ENCODE measurements at regions not wholly inside any gene's neighbourhood (a gene's known extent, or its start where the extent isn't known, plus 50 kb on each side); places are given as distances from the start of the nearest gene placed in this dataset.
"Not testable (repeated sequence)": the region's sequence is repeated elsewhere in the genome, so short reads cannot be mapped to it uniquely, and the experiment has no call there.

DNA sequence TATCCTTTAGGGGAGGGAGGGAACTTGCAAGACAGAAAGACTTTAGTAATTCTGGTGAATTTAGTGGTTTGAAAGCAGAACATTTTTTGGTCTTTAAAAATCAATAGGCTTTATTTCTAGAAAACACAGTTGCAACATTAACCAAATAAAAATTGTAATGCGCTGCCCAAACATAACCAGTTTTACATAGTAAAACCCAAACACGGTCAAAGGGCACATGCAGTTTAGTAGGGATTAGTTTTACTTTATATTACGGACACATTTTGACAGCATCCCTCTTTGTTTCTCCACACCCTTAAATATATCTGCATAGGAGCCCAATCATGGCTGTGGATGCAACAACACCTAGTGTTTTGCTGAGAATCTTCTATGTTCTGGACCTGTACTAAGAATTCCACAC, 156.7 kb downstream of the NR2F2 start:
- peaks cover 0 to 3% (median 0%) of the 10 kb centered on the region in 5 donors for H3K4me1 ChIP-seq (ENCODE audit: control insufficient read depth in 5 of 5, insufficient read depth in 5 of 5, low read length in 5 of 5)
- no peak overlapping the region for H3K4me3 ChIP-seq (ENCODE audit: low read depth in 1 of 5, low read length in 5 of 5)
- no peak overlapping the region for H3K27ac ChIP-seq (ENCODE audit: low read depth, low read length)
- no peaks in the 10 kb centered on the region for H3K9me3 ChIP-seq (ENCODE audit: control insufficient read depth in 5 of 5, low read length in 5 of 5)
- no peak overlapping the region for H3K9ac ChIP-seq (ENCODE audit: low read length in 5 of 5)
- H3K36me3 ChIP-seq (ENCODE audit: control insufficient read depth in 5 of 5, insufficient read depth in 5 of 5, low read length in 5 of 5), result no peaks in the 10 kb centered on the region
- peaks cover 0 to 5% (median 3%) of the 10 kb centered on the region in 5 donors for H3K27me3 ChIP-seq (ENCODE audit: control insufficient read depth in 5 of 5, insufficient read depth in 4 of 5, low read length in 5 of 5)

GRCh38 chr15:96491066-96491699, 160.7 kb downstream of the NR2F2 start:
- not testable (repeated sequence) for H3K4me3 ChIP-seq (ENCODE audit: low read depth in 1 of 5, low read length in 5 of 5); H3K27ac ChIP-seq (ENCODE audit: low read depth, low read length); H3K9ac ChIP-seq (ENCODE audit: low read length in 5 of 5); H3K27me3 ChIP-seq (ENCODE audit: control insufficient read depth in 5 of 5, insufficient read depth in 4 of 5, low read length in 5 of 5); H3K36me3 ChIP-seq (ENCODE audit: control insufficient read depth in 5 of 5, insufficient read depth in 5 of 5, low read length in 5 of 5); H3K4me1 ChIP-seq (ENCODE audit: control insufficient read depth in 5 of 5, insufficient read depth in 5 of 5, low read length in 5 of 5); H3K9me3 ChIP-seq (ENCODE audit: control insufficient read depth in 5 of 5, low read length in 5 of 5)

DNA sequence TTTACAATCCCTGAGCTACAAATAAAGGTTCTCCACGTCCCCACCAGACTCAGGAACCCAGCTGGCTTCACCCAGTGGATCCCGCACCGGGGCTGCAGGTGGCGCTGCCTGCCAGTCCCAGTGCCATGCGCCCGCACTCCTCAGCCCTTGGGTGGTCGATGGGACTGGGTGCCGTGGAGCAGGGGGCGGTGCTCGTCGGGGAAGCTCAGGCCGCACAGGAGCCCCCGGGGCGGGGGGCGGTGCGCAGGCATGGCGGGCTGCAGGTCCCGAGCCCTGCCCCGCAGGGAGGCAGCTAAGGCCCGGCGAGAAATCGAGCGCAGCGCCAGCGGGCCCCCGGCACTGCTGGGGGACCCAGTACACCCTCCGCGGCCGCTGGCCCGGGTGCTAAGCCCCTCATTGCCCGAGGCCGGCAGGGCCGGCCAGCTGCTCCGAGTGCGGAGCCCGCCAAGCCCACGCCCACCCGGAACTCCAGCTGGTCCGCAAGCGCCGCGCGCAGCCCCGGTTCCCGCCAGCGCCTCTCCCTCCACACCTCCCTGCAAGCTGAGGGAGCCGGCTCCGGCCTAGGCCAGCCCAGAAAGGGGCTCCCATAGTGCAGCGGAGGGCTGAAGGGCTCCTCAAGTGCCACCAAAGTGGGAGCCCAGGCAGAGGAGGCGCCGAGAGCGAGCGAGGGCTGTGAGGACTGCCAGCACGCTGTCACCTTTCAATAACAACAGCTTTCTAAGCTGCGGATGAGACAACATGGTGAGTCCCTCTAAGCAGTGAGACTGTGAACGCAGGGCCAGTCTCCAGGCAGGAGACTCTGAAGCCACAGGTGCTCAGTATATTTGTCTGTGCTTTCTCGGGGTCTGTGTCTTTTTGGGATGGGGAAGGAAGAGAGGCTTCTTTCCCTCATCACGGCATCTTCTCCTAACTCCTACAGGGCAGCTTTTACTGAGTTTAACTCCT, 161.5 kb downstream of the NR2F2 start:
- H3K4me1 ChIP-seq (ENCODE audit: control insufficient read depth in 5 of 5, insufficient read depth in 5 of 5, low read length in 5 of 5); H3K9ac ChIP-seq (ENCODE audit: low read length in 5 of 5); H3K9me3 ChIP-seq (ENCODE audit: control insufficient read depth in 5 of 5, low read length in 5 of 5); H3K4me3 ChIP-seq (ENCODE audit: low read depth in 1 of 5, low read length in 5 of 5); H3K27me3 ChIP-seq (ENCODE audit: control insufficient read depth in 5 of 5, insufficient read depth in 4 of 5, low read length in 5 of 5); H3K36me3 ChIP-seq (ENCODE audit: control insufficient read depth in 5 of 5, insufficient read depth in 5 of 5, low read length in 5 of 5); H3K27ac ChIP-seq (ENCODE audit: low read depth, low read length): not testable (repeated sequence)

- Histone ChIP-seq H3K9ac (ENCODE audit: low read length in 5 of 5) (no peak overlapping the region), H3K4me1 (ENCODE audit: control insufficient read depth in 5 of 5, insufficient read depth in 5 of 5, low read length in 5 of 5) (peaks cover 0 to 4% (median 0%) of the 10 kb centered on the region in 5 donors), H3K27ac (ENCODE audit: low read depth, low read length) (no peak overlapping the region), H3K36me3 (ENCODE audit: control insufficient read depth in 5 of 5, insufficient read depth in 5 of 5, low read length in 5 of 5) (no peaks in the 10 kb centered on the region), H3K4me3 (ENCODE audit: low read depth in 1 of 5, low read length in 5 of 5) (no peak overlapping the region), H3K27me3 (ENCODE audit: control insufficient read depth in 5 of 5, insufficient read depth in 4 of 5, low read length in 5 of 5) (peaks cover 0 to 3% (median 0%) of the 10 kb centered on the region in 5 donors), H3K9me3 (ENCODE audit: control insufficient read depth in 5 of 5, low read length in 5 of 5) (no peaks in the 10 kb centered on the region)
Measured at GRCh38 chr15:96494505-96494904, 164.0 kb downstream of the NR2F2 start.

GRCh38 chr15:96495386-96495785, 164.9 kb downstream of the NR2F2 start:
- no peaks in the 10 kb centered on the region for H3K27me3 ChIP-seq (ENCODE audit: control insufficient read depth in 5 of 5, insufficient read depth in 4 of 5, low read length in 5 of 5)
- no peaks in the 10 kb centered on the region for H3K36me3 ChIP-seq (ENCODE audit: control insufficient read depth in 5 of 5, insufficient read depth in 5 of 5, low read length in 5 of 5)
- H3K4me1 ChIP-seq (ENCODE audit: control insufficient read depth in 5 of 5, insufficient read depth in 5 of 5, low read length in 5 of 5), result peaks cover 0 to 4% (median 0%) of the 10 kb centered on the region in 5 donors
- H3K9me3 ChIP-seq (ENCODE audit: control insufficient read depth in 5 of 5, low read length in 5 of 5), result no peaks in the 10 kb centered on the region
- no peak overlapping the region for H3K9ac ChIP-seq (ENCODE audit: low read length in 5 of 5)
- H3K4me3 ChIP-seq (ENCODE audit: low read depth in 1 of 5, low read length in 5 of 5), result no peak overlapping the region
- no peak overlapping the region for H3K27ac ChIP-seq (ENCODE audit: low read depth, low read length)

- no peak overlapping the region for H3K4me3 ChIP-seq (ENCODE audit: low read depth in 1 of 5, low read length in 5 of 5)
- H3K9ac ChIP-seq (ENCODE audit: low read length in 5 of 5), result no peak overlapping the region
- peaks cover 0 to 4% (median 0%) of the 10 kb centered on the region in 5 donors for H3K4me1 ChIP-seq (ENCODE audit: control insufficient read depth in 5 of 5, insufficient read depth in 5 of 5, low read length in 5 of 5)
- no peak overlapping the region for H3K27ac ChIP-seq (ENCODE audit: low read depth, low read length)
- H3K36me3 ChIP-seq (ENCODE audit: control insufficient read depth in 5 of 5, insufficient read depth in 5 of 5, low read length in 5 of 5), result no peaks in the 10 kb centered on the region
- no peaks in the 10 kb centered on the region for H3K9me3 ChIP-seq (ENCODE audit: control insufficient read depth in 5 of 5, low read length in 5 of 5)
- H3K27me3 ChIP-seq (ENCODE audit: control insufficient read depth in 5 of 5, insufficient read depth in 4 of 5, low read length in 5 of 5), result no peaks in the 10 kb centered on the region
Measured at GRCh38 chr15:96497951-96498350, 167.5 kb downstream of the NR2F2 start.

DNA sequence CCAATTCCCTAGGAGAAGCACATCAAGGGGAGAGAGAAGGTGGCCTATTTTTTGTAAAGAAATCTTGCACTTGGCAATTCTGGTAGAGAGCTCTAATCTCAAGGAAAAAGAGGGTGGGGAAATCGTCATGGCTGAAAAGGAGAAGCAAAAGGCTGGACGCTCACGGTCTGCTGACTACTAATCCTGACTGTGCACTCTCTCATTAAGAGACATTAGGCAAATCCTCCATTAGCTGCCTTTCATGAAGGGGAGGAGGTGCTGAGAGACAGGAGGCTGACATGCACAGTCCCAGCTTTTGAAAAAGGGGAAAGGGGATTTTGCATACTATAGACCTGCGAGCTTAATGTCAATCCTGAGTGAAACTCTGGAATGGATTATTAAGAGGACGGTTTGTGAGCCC, 170.0 kb downstream of the NR2F2 start:
- Histone ChIP-seq H3K27ac (ENCODE audit: low read depth, low read length) (no peak overlapping the region), H3K4me1 (ENCODE audit: control insufficient read depth in 5 of 5, insufficient read depth in 5 of 5, low read length in 5 of 5) (no peaks in the 10 kb centered on the region), H3K4me3 (ENCODE audit: low read depth in 1 of 5, low read length in 5 of 5) (no peak overlapping the region), H3K9ac (ENCODE audit: low read length in 5 of 5) (no peak overlapping the region), H3K9me3 (ENCODE audit: control insufficient read depth in 5 of 5, low read length in 5 of 5) (no peaks in the 10 kb centered on the region), H3K36me3 (ENCODE audit: control insufficient read depth in 5 of 5, insufficient read depth in 5 of 5, low read length in 5 of 5) (no peaks in the 10 kb centered on the region), H3K27me3 (ENCODE audit: control insufficient read depth in 5 of 5, insufficient read depth in 4 of 5, low read length in 5 of 5) (no peaks in the 10 kb centered on the region)

DNA sequence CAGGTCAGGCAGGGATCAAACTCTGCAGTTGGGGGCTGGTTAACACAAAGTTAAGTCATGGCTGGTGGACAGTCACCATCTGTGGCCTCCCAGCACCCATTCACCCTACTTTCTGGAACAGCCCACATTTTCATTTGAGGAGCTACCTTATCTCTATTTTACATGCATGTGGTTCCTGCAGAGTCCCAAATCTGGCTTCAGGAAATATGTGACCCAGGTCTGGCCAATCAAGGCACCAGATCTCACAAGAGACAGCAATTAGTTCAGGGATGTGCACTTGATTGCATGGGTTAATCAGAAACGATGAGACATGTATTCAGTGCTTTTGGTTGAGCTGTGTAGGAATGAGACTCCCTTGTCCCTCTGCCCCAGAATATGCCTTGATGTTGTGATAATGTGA, 170.9 kb downstream of the NR2F2 start:
- Histone ChIP-seq H3K9me3 (ENCODE audit: control insufficient read depth in 5 of 5, low read length in 5 of 5) (no peaks in the 10 kb centered on the region), H3K4me3 (ENCODE audit: low read depth in 1 of 5, low read length in 5 of 5) (no peak overlapping the region), H3K9ac (ENCODE audit: low read length in 5 of 5) (no peak overlapping the region), H3K36me3 (ENCODE audit: control insufficient read depth in 5 of 5, insufficient read depth in 5 of 5, low read length in 5 of 5) (no peaks in the 10 kb centered on the region), H3K27ac (ENCODE audit: low read depth, low read length) (no peak overlapping the region), H3K4me1 (ENCODE audit: control insufficient read depth in 5 of 5, insufficient read depth in 5 of 5, low read length in 5 of 5) (no peaks in the 10 kb centered on the region), H3K27me3 (ENCODE audit: control insufficient read depth in 5 of 5, insufficient read depth in 4 of 5, low read length in 5 of 5) (no peaks in the 10 kb centered on the region)

GRCh38 chr15:96502196-96502595, 171.7 kb downstream of the NR2F2 start:
- Histone ChIP-seq H3K4me1 (ENCODE audit: control insufficient read depth in 5 of 5, insufficient read depth in 5 of 5, low read length in 5 of 5) (no peaks in the 10 kb centered on the region), H3K9ac (ENCODE audit: low read length in 5 of 5) (no peak overlapping the region), H3K4me3 (ENCODE audit: low read depth in 1 of 5, low read length in 5 of 5) (no peak overlapping the region), H3K27me3 (ENCODE audit: control insufficient read depth in 5 of 5, insufficient read depth in 4 of 5, low read length in 5 of 5) (no peaks in the 10 kb centered on the region), H3K9me3 (ENCODE audit: control insufficient read depth in 5 of 5, low read length in 5 of 5) (no peaks in the 10 kb centered on the region), H3K27ac (ENCODE audit: low read depth, low read length) (no peak overlapping the region), H3K36me3 (ENCODE audit: control insufficient read depth in 5 of 5, insufficient read depth in 5 of 5, low read length in 5 of 5) (no peaks in the 10 kb centered on the region)

DNA sequence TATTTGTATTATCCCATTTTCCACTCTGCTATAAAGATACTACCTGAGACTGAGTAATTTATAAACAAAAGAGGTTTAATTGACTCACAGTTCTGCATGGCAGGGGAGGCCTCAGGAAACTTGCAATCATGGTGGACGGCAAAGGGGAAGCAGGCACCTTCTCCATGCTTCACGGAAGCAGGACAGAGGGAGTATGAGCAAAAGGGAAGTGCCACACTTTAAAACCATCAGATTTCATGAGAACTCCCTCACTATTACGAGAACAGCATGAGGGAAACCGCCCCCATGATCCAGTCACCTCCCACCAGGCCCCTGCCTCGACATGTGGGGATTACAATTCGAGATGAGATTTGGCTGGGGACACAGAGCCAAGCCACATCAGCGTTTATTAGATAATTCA, 172.8 kb downstream of the NR2F2 start:
- Histone ChIP-seq H3K27ac (ENCODE audit: low read depth, low read length) (no peak overlapping the region), H3K9ac (ENCODE audit: low read length in 5 of 5) (no peak overlapping the region), H3K36me3 (ENCODE audit: control insufficient read depth in 5 of 5, insufficient read depth in 5 of 5, low read length in 5 of 5) (no peaks in the 10 kb centered on the region), H3K4me3 (ENCODE audit: low read depth in 1 of 5, low read length in 5 of 5) (no peak overlapping the region), H3K9me3 (ENCODE audit: control insufficient read depth in 5 of 5, low read length in 5 of 5) (no peaks in the 10 kb centered on the region), H3K4me1 (ENCODE audit: control insufficient read depth in 5 of 5, insufficient read depth in 5 of 5, low read length in 5 of 5) (no peaks in the 10 kb centered on the region), H3K27me3 (ENCODE audit: control insufficient read depth in 5 of 5, insufficient read depth in 4 of 5, low read length in 5 of 5) (no peaks in the 10 kb centered on the region)
